OCI-LY1 (cell line): ENCODE measurements at regions not wholly inside any gene's neighbourhood (a gene's known extent, or its start where the extent isn't known, plus 50 kb on each side); places are given as distances from the start of the nearest gene placed in this dataset.

Experiments used
- H2AFZ ChIP-seq: fragments of 200-600 bp; sonication (generic), shearing (Covaris generic); 2 replicates; pipeline ENCODE4 v1.6.0; 2014; ENCODE audit warnings: antibody characterized with exemption, mild to moderate bottlenecking, low read length
- H3F3A ChIP-seq: fragments of 200-600 bp; sonication (generic), shearing (Covaris generic); 2 replicates; pipeline ENCODE4 v1.6.0; 2014; ENCODE audit warnings: mild to moderate bottlenecking, antibody characterized with exemption, low read length, moderate library complexity; ENCODE audit not compliant: insufficient read depth
- H3K27ac ChIP-seq: fragments of 200-600 bp; sonication (generic); 2 replicates; pipeline ENCODE4 v1.5.1; 2014; ENCODE audit warnings: low read length, mixed run types, mild to moderate bottlenecking, low read depth; ENCODE audit not compliant: poor library complexity, severe bottlenecking
- H3K27me3 ChIP-seq: fragments of 200-600 bp; sonication (generic); 2 replicates; pipeline ENCODE4 v1.6.0; 2014; ENCODE audit warnings: antibody characterized with exemption, mild to moderate bottlenecking, low read length, moderate library complexity; ENCODE audit not compliant: insufficient read depth
- H3K36me3 ChIP-seq: fragments of 200-600 bp; sonication (generic); 2 replicates; pipeline ENCODE4 v1.6.1; 2014; ENCODE audit warnings: mild to moderate bottlenecking, antibody characterized with exemption, low read length, moderate library complexity, mixed read lengths; ENCODE audit not compliant: insufficient read depth
- H3K4me1 ChIP-seq: fragments of 200-600 bp; sonication (generic); 2 replicates; pipeline ENCODE4 v1.5.1; 2014; ENCODE audit warnings: mild to moderate bottlenecking, low read length, moderate library complexity; ENCODE audit not compliant: insufficient read depth, severe bottlenecking
- H3K4me2 ChIP-seq: fragments of 200-600 bp; sonication (generic), shearing (Covaris generic); 2 replicates; pipeline ENCODE4 v1.6.1; 2014; ENCODE audit warnings: low read length
- H3K4me3 ChIP-seq: fragments of 200-600 bp; sonication (generic); 2 replicates; pipeline ENCODE4 v1.5.1; 2014; ENCODE audit warnings: low read length, low read depth, mild to moderate bottlenecking, mixed read lengths; ENCODE audit not compliant: poor library complexity, severe bottlenecking
- H3K79me2 ChIP-seq: fragments of 200-600 bp; shearing (Covaris generic); 2 replicates; pipeline ENCODE4 v1.6.1; 2016; ENCODE audit warnings: mixed run types, low read length, mixed read lengths; ENCODE audit not compliant: insufficient read depth
- H3K9ac ChIP-seq: fragments of 200-600 bp; sonication (generic), shearing (Covaris generic); 2 replicates; pipeline ENCODE4 v1.6.1; 2014; ENCODE audit warnings: mild to moderate bottlenecking, low read length, mixed read lengths
- H3K9me2 ChIP-seq: fragments of 200-600 bp; sonication (generic), shearing (Covaris generic); 2 replicates; pipeline ENCODE4 v1.6.1; 2014; ENCODE audit warnings: low read depth, mild to moderate bottlenecking, low read length, mixed read lengths
- H3K9me3 ChIP-seq: fragments of 200-600 bp; shearing (Covaris generic); 2 replicates; pipeline ENCODE4 v1.6.1; 2014; ENCODE audit warnings: low read length, mixed read lengths
- H4K20me1 ChIP-seq: fragments of 200-600 bp; sonication (generic), shearing (Covaris generic); 2 replicates; pipeline ENCODE4 v1.6.0; 2016; ENCODE audit warnings: mild to moderate bottlenecking, low read length; ENCODE audit not compliant: insufficient read depth
- CTCF ChIP-seq: fragments of 200-600 bp; sonication (generic), shearing (Covaris generic); IDR thresholded peaks from 2 replicates; pipeline ENCODE4 v1.5.1; 2017; ENCODE audit warnings: mild to moderate bottlenecking, antibody characterized with exemption, low read length, moderate library complexity, mixed read lengths
- EZH2 ChIP-seq: fragments of 200-600 bp; sonication (generic), shearing (Covaris generic); IDR thresholded peaks from 2 replicates; pipeline ENCODE4 v1.8.0; 2017; ENCODE audit warnings: borderline replicate concordance, mixed run types, mild to moderate bottlenecking, antibody characterized with exemption, low read length, moderate library complexity, mixed read lengths

GRCh38 chr7:119452401-119452800 is 820.6 kb upstream of the KCND2 start:
- H3K27me3 ChIP-seq, result no peaks in the 10 kb centered on the region
- H3K36me3 ChIP-seq, result no peaks in the 10 kb centered on the region
- no peaks in the 10 kb centered on the region for H3F3A ChIP-seq
- no peak overlapping the region for H3K9ac ChIP-seq
- no peak overlapping the region for H3K27ac ChIP-seq
- H3K79me2 ChIP-seq, result no peaks in the 10 kb centered on the region
- H3K4me1 ChIP-seq, result no peaks in the 10 kb centered on the region
- no peaks in the 10 kb centered on the region for H3K9me2 ChIP-seq
- H4K20me1 ChIP-seq, result no peaks in the 10 kb centered on the region
- H3K9me3 ChIP-seq, result no peaks in the 10 kb centered on the region
- no peak for TF ChIP-seq EZH2
- H3K4me3 ChIP-seq, result no peak overlapping the region
- no peak overlapping the region for H3K4me2 ChIP-seq
- no peak overlapping the region for H2AFZ ChIP-seq

GRCh38 chr7:119465798-119466305 is 807.1 kb upstream of the KCND2 start:
- no peak overlapping the region for H2AFZ ChIP-seq
- H3K9me2 ChIP-seq, result no peaks in the 10 kb centered on the region
- no peaks in the 10 kb centered on the region for H3K4me1 ChIP-seq
- H4K20me1 ChIP-seq, result no peaks in the 10 kb centered on the region
- no peak overlapping the region for H3K9ac ChIP-seq
- no peak overlapping the region for H3K4me2 ChIP-seq
- TF ChIP-seq CTCF (no peak), EZH2 (no peak)
- H3K9me3 ChIP-seq, result no peaks in the 10 kb centered on the region
- no peaks in the 10 kb centered on the region for H3K27me3 ChIP-seq
- no peaks in the 10 kb centered on the region for H3F3A ChIP-seq
- H3K27ac ChIP-seq, result no peak overlapping the region
- H3K36me3 ChIP-seq, result no peaks in the 10 kb centered on the region
- no peak overlapping the region for H3K4me3 ChIP-seq
- no peaks in the 10 kb centered on the region for H3K79me2 ChIP-seq

DNA sequence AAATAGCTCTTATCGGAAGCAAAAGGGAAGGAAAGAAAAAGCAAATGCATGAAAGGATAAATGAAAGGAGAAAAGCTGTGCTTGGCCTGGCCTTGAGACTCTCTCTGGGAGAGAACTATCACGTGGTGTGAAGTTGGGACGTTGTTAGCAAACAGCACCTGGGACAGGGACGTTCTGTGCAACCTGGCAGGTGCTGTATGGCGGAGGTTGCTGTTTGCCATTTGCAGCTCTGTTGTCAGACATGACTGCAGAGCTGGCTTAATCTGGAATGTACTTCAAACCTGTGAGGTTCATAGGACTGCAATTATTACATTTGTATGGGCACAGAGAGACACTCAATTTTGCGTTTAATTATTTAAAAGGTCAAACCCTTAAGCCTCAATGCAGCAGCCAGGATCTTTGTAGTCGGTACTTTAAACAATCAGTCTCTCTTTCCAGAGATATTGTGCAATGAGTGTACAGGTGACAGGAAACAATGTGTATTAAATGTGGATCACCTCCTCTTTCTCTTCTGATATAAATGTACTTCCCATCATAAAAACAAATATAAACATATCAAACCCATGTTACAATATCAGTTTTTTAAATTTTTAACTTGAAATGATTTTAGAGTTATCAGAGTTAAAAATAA is 800.5 kb upstream of the KCND2 start:
- H3K4me3 ChIP-seq, result no peak overlapping the region
- no peaks in the 10 kb centered on the region for H3K36me3 ChIP-seq
- no peak overlapping the region for H3K27ac ChIP-seq
- no peaks in the 10 kb centered on the region for H3K9me2 ChIP-seq
- no peak overlapping the region for H2AFZ ChIP-seq
- no peaks in the 10 kb centered on the region for H3K79me2 ChIP-seq
- H3K4me2 ChIP-seq, result no peak overlapping the region
- no peaks in the 10 kb centered on the region for H3K4me1 ChIP-seq
- no peaks in the 10 kb centered on the region for H3K27me3 ChIP-seq
- no peaks in the 10 kb centered on the region for H3F3A ChIP-seq
- TF ChIP-seq CTCF, result no peak
- TF ChIP-seq EZH2, result no peak
- no peak overlapping the region for H3K9ac ChIP-seq
- no peaks in the 10 kb centered on the region for H3K9me3 ChIP-seq
- H4K20me1 ChIP-seq, result no peaks in the 10 kb centered on the region

DNA sequence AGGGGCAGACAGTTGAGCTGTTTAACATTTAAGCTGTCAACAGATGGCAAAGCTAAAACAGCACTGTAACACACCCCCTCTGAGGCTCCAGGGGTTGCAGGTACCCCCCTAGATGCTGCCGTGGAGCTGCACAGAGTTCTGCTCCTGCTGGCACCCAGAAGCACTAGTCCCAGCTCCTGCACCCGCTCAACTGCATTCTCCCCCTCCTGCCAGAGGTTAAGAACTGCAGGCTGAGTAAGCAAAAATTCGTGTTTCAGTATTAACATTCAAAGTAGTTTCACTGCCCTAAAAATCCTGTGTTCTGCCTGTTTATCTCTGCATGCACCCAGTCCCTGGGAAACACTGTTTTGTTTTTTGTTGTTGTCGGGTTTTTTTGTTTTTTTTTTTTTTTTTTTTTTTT is 790.8 kb upstream of the KCND2 start:
- H3K9ac ChIP-seq, result no peak overlapping the region
- TF ChIP-seq EZH2 (no peak), CTCF (peak; percentile 44)
- no peaks in the 10 kb centered on the region for H3F3A ChIP-seq
- H3K9me3 ChIP-seq, result no peaks in the 10 kb centered on the region
- H3K9me2 ChIP-seq, result peaks cover 2% of the 10 kb centered on the region; the same call in 1 of the 2 replicates
- H3K4me2 ChIP-seq, result no peak overlapping the region
- no peaks in the 10 kb centered on the region for H3K4me1 ChIP-seq
- H3K36me3 ChIP-seq, result no peaks in the 10 kb centered on the region
- H3K27me3 ChIP-seq, result no peaks in the 10 kb centered on the region
- H3K79me2 ChIP-seq, result no peaks in the 10 kb centered on the region
- no peaks in the 10 kb centered on the region for H4K20me1 ChIP-seq
- H3K27ac ChIP-seq, result no peak overlapping the region
- H2AFZ ChIP-seq, result no peak overlapping the region
- no peak overlapping the region for H3K4me3 ChIP-seq
